BE2C (cell line): ENCODE measurements at regions not wholly inside any gene's neighbourhood (a gene's known extent, or its start where the extent isn't known, plus 50 kb on each side); places are given as distances from the start of the nearest gene placed in this dataset.

Experiments
- DNase-seq: peaks from one replicate; pipeline ENCODE4 v3.0.0-alpha.2; 2020
- H3K27me3 ChIP-seq: fragments of 250-450 bp; sonication (Bioruptor Pico); 2 replicates; pipeline ENCODE4 v1.5.1; 2020; ENCODE audit warnings: mild to moderate bottlenecking
- H3K36me3 ChIP-seq: fragments of 250-450 bp; sonication (Bioruptor Pico); 2 replicates; pipeline ENCODE4 v1.5.1; 2020; ENCODE audit warnings: mild to moderate bottlenecking
- H3K4me1 ChIP-seq: fragments of 250-450 bp; sonication (Bioruptor Pico); 2 replicates; pipeline ENCODE4 v1.5.1; 2020
- H3K4me3 ChIP-seq: 2 replicates; pipeline ENCODE4 v1.5.1; 2011; ENCODE audit warnings: low read depth, low read length
- H3K9me3 ChIP-seq: fragments of 250-450 bp; sonication (Bioruptor Pico); 2 replicates; pipeline ENCODE4 v1.5.1; 2020
- TF ChIP-seq, protein P1 (sequence below): IDR thresholded peaks from 2 replicates; pipeline ENCODE4 v1.5.1; 2012; ENCODE audit warnings: mild to moderate bottlenecking, low read depth, low read length

DNA sequence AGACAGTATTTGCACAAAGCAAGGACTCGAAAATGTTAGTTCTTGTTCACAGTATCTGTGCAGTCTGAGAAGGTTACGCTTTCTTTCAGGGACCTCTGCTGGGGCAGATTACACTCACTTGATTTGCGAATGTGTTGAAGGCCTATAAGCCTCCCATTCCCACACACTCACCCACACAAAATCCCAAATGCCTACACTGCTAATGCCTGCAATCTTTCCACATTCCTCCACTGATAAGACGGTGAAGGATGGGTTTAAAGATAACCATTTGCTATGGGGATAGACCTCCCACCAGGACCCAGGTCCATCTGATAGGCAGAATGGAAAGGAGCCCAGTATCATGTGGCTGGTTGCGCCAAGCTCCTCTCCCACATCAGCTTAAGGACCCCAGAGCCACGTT is 394.9 kb upstream of the SALL1 start:
- no peaks in the 10 kb centered on the region for H3K36me3 ChIP-seq
- H3K27me3 ChIP-seq: no peaks in the 10 kb centered on the region
- no peak overlapping the region for H3K4me3 ChIP-seq
- no peaks in the 10 kb centered on the region for H3K4me1 ChIP-seq
- no peak for DNase-seq
- H3K9me3 ChIP-seq: no peaks in the 10 kb centered on the region
- TF ChIP-seq, protein P1, sequence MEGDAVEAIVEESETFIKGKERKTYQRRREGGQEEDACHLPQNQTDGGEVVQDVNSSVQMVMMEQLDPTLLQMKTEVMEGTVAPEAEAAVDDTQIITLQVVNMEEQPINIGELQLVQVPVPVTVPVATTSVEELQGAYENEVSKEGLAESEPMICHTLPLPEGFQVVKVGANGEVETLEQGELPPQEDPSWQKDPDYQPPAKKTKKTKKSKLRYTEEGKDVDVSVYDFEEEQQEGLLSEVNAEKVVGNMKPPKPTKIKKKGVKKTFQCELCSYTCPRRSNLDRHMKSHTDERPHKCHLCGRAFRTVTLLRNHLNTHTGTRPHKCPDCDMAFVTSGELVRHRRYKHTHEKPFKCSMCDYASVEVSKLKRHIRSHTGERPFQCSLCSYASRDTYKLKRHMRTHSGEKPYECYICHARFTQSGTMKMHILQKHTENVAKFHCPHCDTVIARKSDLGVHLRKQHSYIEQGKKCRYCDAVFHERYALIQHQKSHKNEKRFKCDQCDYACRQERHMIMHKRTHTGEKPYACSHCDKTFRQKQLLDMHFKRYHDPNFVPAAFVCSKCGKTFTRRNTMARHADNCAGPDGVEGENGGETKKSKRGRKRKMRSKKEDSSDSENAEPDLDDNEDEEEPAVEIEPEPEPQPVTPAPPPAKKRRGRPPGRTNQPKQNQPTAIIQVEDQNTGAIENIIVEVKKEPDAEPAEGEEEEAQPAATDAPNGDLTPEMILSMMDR: no peak

DNA sequence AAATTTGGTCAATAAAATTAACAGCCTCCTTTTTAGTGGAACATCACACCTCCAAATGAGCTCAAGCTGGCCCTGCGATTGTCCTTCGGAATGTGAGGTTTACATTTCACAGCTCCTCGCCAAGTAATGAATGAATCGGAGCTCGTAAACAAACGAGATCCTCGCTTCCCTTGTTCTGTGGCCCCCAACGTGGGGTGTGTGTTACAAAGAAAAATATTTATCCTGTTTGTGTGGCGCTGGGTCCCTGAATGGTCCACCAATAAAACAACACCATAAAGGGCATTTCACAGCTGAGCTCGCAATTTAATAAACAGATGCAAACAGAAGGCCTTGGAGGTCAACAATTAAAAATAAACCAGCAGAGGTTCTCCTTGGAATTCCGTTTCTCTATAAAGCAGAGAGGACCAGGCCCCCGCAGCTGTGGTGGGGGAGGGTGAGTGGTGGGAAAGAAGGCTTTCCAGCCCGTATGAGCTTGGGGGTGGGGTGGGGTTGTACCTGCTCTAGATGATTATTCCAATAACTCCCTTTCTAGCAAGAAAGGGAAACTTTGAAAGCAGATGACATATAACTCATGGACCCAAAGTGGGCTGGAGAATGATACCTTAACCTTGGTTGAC is 393.9 kb upstream of the SALL1 start:
- DNase-seq: no peak
- H3K4me3 ChIP-seq: no peak overlapping the region
- no peaks in the 10 kb centered on the region for H3K36me3 ChIP-seq
- H3K27me3 ChIP-seq: no peaks in the 10 kb centered on the region
- TF ChIP-seq, protein P1: no peak
- no peaks in the 10 kb centered on the region for H3K9me3 ChIP-seq
- H3K4me1 ChIP-seq: no peaks in the 10 kb centered on the region

GRCh38 chr16:51543971-51544370 is 392.9 kb upstream of the SALL1 start:
- Histone ChIP-seq H3K36me3 (no peaks in the 10 kb centered on the region), H3K4me3 (no peak overlapping the region), H3K27me3 (no peaks in the 10 kb centered on the region), H3K4me1 (no peaks in the 10 kb centered on the region), H3K9me3 (no peaks in the 10 kb centered on the region)
- TF ChIP-seq, protein P1: no peak
- no peak for DNase-seq

- no peak overlapping the region for H3K4me3 ChIP-seq
- DNase-seq: no peak
- TF ChIP-seq, protein P1: no peak
- H3K27me3 ChIP-seq: no peaks in the 10 kb centered on the region
- H3K9me3 ChIP-seq: no peaks in the 10 kb centered on the region
- H3K4me1 ChIP-seq: no peaks in the 10 kb centered on the region
- H3K36me3 ChIP-seq: no peaks in the 10 kb centered on the region
These were observed 392.1 kb upstream of the SALL1 start for GRCh38 chr16:51542981-51543815.

DNA sequence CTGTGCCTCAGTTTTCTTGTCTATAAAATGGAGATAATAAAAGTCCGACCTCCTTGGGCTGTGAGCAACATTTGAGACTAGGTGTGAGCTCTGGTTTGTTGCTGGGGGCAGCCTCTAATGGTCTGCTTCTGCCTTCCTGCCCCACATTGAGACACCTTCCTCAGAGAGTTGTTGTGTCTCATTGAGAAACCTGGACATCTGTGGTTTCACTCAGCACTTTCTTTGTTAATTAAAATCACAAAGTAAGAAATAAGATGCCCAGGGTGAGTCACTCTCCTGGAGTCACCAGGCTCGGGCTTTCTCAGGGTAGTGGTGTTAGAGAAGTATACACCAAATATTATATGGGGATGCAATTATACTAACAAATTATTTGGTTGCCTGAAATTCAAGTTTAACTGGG is 389.2 kb upstream of the SALL1 start:
- H3K4me1 ChIP-seq: no peaks in the 10 kb centered on the region
- H3K27me3 ChIP-seq: no peaks in the 10 kb centered on the region
- TF ChIP-seq, protein P1: no peak
- H3K36me3 ChIP-seq: no peaks in the 10 kb centered on the region
- no peak for DNase-seq
- no peaks in the 10 kb centered on the region for H3K9me3 ChIP-seq
- H3K4me3 ChIP-seq: no peak overlapping the region
